Lung (tissue), 11 donors: ENCODE measurements at regions not wholly inside any gene's neighbourhood (a gene's known extent, or its start where the extent isn't known, plus 50 kb on each side); places are given as distances from the start of the nearest gene placed in this dataset.

ENCODE experiments used
- ATAC-seq: fragments of 200-7000 bp; cut with Tn5 transposase; one replicate; pipeline ENCODE4 v1.9.1; 2020; ENCODE audit warnings: moderate number of reproducible peaks; ENCODE audit not compliant: insufficient read depth, low FRiP score
- DNase-seq, 3 donors: peaks; one replicate each; pipeline ENCODE4 v3.0.0-alpha.2; 2013 to 2017
- H3K27ac ChIP-seq, 2 donors: one replicate each; pipeline ENCODE4 v1.5.1; 2013; ENCODE audit warnings: mild to moderate bottlenecking in 2 of 2, moderate library complexity in 2 of 2, control low read depth in 1 of 2, inconsistent platforms in 1 of 2, low read depth in 1 of 2, low read length in 1 of 2
- H3K27me3 ChIP-seq, 3 donors: one replicate each; pipeline ENCODE4 v1.5.1; 2013; ENCODE audit warnings: low read length in 2 of 3; ENCODE audit not compliant: control insufficient read depth in 3 of 3, insufficient read depth in 3 of 3
- H3K36me3 ChIP-seq, 4 donors: one replicate each; pipeline ENCODE4 v1.5.1; 2013; ENCODE audit warnings: low read length in 4 of 4, mild to moderate bottlenecking in 1 of 4, moderate library complexity in 1 of 4; ENCODE audit not compliant: control insufficient read depth in 4 of 4, insufficient read depth in 4 of 4
- H3K4me1 ChIP-seq, 5 donors: one replicate each; pipeline ENCODE4 v1.5.1; 2013; ENCODE audit warnings: low read length in 5 of 5, mild to moderate bottlenecking in 2 of 5, moderate library complexity in 1 of 5; ENCODE audit not compliant: control insufficient read depth in 5 of 5, insufficient read depth in 5 of 5
- H3K4me3 ChIP-seq: one replicate; pipeline ENCODE4 v1.5.1; 2013; ENCODE audit warnings: mild to moderate bottlenecking, control low read depth, moderate library complexity
- H3K9ac ChIP-seq, 2 donors: one replicate each; pipeline ENCODE4 v1.5.1; 2013; ENCODE audit warnings: low read length in 2 of 2, control low read depth in 1 of 2; ENCODE audit not compliant: insufficient read depth in 1 of 2
- H3K9me3 ChIP-seq, 4 donors: one replicate each; pipeline ENCODE4 v1.5.1; 2013; ENCODE audit warnings: low read length in 3 of 4, mild to moderate bottlenecking in 1 of 4, moderate library complexity in 1 of 4; ENCODE audit not compliant: control insufficient read depth in 4 of 4, insufficient read depth in 3 of 4
- WGBS, 2 donors: extraction: QIAGEN DNeasy Blood & Tissue Kit; methylation state at CpG; one replicate each; pipeline ENCODE4 v1.1.7; 2013; 5-methylcytosine and 5-hydroxymethylcytosine counted together
- TF ChIP-seq, protein P1 (sequence below): IDR thresholded peaks from 2 replicates; pipeline ENCODE4 v1.5.1; 2012; ENCODE audit warnings: mild to moderate bottlenecking; ENCODE audit errors: control extremely low read depth, extremely low read depth
- donor health status: control.
- donor health status: control.
- donor health status: Bipolar disorder and iron deficiency.
- donor health status: healthy.
- donor health status: DM: yes; HTN: yes; CAD: no.

DNA sequence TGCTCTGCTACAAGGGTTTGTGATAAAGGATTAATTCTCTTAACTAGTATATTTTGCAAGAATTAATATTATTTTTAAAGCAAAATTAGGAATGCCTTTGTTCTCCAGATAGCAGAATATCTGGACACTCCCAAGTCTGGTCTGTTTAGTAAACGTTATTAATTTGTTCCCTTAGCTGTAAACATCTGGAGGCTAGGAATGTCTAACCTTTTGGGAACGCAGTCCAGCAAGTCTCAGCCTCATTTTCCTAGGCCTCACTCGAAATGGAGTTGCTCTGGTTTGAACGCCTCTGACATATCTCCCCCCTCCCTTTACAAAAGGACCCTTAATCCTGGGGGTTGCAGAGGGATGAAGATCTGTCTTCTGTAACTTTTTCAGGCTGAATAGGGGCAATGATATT lies 59.3 kb upstream of the WNT7A start:
- Histone ChIP-seq H3K27me3 (no peaks in the 10 kb centered on the region), H3K36me3 (no peaks in the 10 kb centered on the region), H3K4me3 (no peak overlapping the region), H3K9me3 (peaks cover 0 to 9% (median 3%) of the 10 kb centered on the region in 4 donors), H3K9ac (no peak overlapping the region), H3K27ac (no peak overlapping the region), H3K4me1 (no peaks in the 10 kb centered on the region)
- ATAC-seq (no peak), DNase-seq (no peak)
- 71 to 80% methylated on average over 4 of the region's 4 CpGs for WGBS, 2 donors
- TF ChIP-seq, protein P1, sequence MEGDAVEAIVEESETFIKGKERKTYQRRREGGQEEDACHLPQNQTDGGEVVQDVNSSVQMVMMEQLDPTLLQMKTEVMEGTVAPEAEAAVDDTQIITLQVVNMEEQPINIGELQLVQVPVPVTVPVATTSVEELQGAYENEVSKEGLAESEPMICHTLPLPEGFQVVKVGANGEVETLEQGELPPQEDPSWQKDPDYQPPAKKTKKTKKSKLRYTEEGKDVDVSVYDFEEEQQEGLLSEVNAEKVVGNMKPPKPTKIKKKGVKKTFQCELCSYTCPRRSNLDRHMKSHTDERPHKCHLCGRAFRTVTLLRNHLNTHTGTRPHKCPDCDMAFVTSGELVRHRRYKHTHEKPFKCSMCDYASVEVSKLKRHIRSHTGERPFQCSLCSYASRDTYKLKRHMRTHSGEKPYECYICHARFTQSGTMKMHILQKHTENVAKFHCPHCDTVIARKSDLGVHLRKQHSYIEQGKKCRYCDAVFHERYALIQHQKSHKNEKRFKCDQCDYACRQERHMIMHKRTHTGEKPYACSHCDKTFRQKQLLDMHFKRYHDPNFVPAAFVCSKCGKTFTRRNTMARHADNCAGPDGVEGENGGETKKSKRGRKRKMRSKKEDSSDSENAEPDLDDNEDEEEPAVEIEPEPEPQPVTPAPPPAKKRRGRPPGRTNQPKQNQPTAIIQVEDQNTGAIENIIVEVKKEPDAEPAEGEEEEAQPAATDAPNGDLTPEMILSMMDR: no peak

DNA sequence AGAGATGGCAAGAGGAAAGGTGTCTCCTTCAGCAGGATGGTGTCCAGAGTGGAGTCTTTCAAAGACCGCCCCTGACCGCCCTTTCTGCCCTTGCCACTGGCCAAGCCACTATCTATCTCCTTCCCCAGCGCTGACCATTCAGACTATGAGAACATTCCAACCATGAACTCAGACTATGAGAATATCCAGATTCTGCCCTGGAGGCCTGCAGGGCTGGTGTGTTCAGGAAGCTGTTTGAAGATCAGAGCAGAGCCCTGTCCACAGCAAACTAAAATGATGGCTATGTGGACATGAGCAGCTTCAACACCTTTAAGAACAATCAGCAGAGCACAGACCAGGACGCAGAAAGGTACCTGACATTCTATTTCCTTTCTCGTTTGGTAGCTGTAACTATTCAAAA lies 57.3 kb upstream of the WNT7A start:
- no peak overlapping the region for H3K4me3 ChIP-seq
- H3K27me3 ChIP-seq: no peaks in the 10 kb centered on the region
- peaks cover 0 to 6% (median 0%) of the 10 kb centered on the region in 4 donors for H3K9me3 ChIP-seq
- H3K27ac ChIP-seq: no peak overlapping the region
- peaks cover 0 to 3% (median 0%) of the 10 kb centered on the region in 5 donors for H3K4me1 ChIP-seq
- H3K36me3 ChIP-seq: no peaks in the 10 kb centered on the region
- TF ChIP-seq, protein P1: no peak
- ATAC-seq (no peak), DNase-seq (no peak)
- no peak overlapping the region for H3K9ac ChIP-seq
- 84 to 92% methylated on average over 5 of the region's 5 CpGs for WGBS, 2 donors

DNA sequence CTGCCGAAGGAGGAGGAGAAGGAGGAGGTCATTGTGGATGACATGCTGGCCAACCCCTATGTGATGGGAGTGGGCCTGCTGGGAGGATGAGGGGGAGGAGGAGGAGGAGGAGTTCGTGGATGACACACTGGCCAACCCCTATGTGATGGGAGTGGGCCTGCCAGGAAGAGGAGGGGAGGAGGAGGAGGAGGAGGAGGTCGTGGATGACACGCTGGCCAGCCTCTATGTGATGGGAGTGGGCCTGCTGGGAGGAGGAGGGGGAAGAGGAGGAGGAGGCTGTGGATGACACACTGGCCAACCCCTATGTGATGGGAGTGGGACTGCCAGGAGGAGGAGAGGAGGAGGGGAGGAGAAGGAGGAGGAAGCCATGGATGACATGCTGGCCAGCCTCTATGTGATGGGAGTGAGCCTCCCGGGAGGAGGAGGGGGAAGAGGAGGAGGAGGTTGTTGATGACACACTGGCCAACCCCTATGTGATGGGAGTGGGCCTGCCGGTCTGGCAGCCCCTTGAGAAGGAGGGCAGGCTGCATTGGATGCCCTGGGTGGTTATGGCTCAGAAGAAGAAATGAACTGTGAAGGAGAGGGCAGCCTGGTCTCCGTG lies 55.7 kb upstream of the WNT7A start:
- Histone ChIP-seq H3K4me3 (no peak overlapping the region), H3K9me3 (peaks cover 0 to 8% (median 0%) of the 10 kb centered on the region in 4 donors), H3K4me1 (peaks cover 0 to 3% (median 0%) of the 10 kb centered on the region in 5 donors), H3K27me3 (no peaks in the 10 kb centered on the region), H3K36me3 (no peaks in the 10 kb centered on the region), H3K27ac (no peak overlapping the region), H3K9ac (no peak overlapping the region)
- no peak for ATAC-seq
- TF ChIP-seq, protein P1: no peak
- 75 to 79% methylated on average over 7 of the region's 7 CpGs for WGBS, 2 donors
- DNase-seq: no peak

DNA sequence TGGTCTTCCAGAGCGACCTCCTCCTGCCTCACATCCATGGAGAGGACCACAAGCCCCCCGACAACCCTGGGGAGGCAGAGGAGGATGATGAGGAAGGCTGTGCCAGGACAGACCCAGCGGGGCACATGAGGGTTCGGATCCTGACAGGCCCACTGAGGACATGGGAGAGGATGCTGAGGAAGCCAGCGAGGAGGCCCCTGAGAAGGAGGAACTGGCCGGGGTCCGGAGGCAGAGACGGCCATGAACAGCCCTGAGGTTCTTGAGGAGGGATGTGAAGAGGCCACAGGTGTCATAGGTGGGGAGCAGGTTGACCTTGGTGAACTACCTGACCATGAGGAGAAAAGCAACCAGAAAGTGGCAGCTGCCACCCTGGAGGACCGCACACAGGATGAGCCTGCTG lies 54.9 kb upstream of the WNT7A start:
- Histone ChIP-seq H3K36me3 (no peaks in the 10 kb centered on the region), H3K27ac (no peak overlapping the region), H3K27me3 (no peaks in the 10 kb centered on the region), H3K4me1 (peaks cover 0 to 3% (median 0%) of the 10 kb centered on the region in 5 donors), H3K9ac (no peak overlapping the region), H3K9me3 (peaks cover 0 to 12% (median 0%) of the 10 kb centered on the region in 4 donors), H3K4me3 (no peak overlapping the region)
- DNase-seq (no peak), ATAC-seq (no peak)
- TF ChIP-seq, protein P1: no peak
- WGBS, 2 donors: 92 to 94% methylated on average over 9 of the region's 9 CpGs
